ENCODE measurements at regions not wholly inside any gene's neighbourhood (a gene's known extent, or its start where the extent isn't known, plus 50 kb on each side); places are given as distances from the start of the nearest gene placed in this dataset.
"Not testable (repeated sequence)": the region's sequence is repeated elsewhere in the genome, so short reads cannot be mapped to it uniquely, and the experiment has no call there.

DNA sequence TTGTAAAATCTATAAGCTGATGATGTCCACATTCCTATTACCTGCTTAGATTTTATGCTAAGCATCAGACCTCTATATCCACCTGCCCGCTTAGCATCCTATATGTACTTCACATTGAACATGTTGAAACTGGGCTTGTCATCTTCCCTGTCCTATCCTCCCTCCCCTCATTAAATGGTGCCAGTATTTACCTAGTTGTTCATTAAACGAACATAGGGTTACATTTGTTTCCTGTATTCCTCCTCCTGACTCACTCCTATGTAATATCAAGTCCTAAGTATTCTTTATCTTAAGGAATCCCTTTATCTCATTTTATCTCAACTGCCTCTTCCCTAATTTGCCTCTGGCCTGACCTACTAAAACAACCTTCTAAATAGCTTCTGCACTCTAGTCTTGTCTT lies 177.8 kb upstream of the MEF2C start:
- H3K4me3 ChIP-seq (ENCODE audit: low read depth, poor library complexity, severe bottlenecking) = no peak overlapping the region
- DNase-seq (ENCODE audit: low spot score in 2 of 2) = no peak
- 75 to 83% methylated on average over 2 of the region's 2 CpGs for WGBS, 2 donors
- TF ChIP-seq POLR2A (IDR thresholded peaks at IDR 0.05) = no peak
- TF ChIP-seq, protein P1, sequence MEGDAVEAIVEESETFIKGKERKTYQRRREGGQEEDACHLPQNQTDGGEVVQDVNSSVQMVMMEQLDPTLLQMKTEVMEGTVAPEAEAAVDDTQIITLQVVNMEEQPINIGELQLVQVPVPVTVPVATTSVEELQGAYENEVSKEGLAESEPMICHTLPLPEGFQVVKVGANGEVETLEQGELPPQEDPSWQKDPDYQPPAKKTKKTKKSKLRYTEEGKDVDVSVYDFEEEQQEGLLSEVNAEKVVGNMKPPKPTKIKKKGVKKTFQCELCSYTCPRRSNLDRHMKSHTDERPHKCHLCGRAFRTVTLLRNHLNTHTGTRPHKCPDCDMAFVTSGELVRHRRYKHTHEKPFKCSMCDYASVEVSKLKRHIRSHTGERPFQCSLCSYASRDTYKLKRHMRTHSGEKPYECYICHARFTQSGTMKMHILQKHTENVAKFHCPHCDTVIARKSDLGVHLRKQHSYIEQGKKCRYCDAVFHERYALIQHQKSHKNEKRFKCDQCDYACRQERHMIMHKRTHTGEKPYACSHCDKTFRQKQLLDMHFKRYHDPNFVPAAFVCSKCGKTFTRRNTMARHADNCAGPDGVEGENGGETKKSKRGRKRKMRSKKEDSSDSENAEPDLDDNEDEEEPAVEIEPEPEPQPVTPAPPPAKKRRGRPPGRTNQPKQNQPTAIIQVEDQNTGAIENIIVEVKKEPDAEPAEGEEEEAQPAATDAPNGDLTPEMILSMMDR (IDR thresholded peaks at IDR 0.05) = no peak
- intact Hi-C loops (cut with DNase I; ENCODE audit: low total_unique reads) = no loop called here

DNA sequence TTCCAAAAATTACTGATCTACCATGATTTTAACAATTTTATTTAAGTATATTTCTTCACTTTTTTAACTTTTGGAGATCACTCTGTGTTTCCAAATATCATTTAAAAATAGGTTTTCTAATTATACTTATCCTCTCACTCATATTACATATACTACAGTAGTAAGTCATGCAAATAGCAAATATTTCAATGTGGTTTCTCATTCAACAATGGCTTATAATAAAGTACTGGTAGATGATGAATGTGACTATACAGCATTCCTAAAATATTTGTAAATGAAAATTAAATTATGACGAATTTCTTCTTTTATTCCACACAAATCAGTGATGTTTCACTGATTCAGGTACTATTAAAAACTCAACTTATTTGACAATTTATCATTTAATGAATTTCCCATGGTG lies 176.3 kb upstream of the MEF2C start:
- intact Hi-C loops (cut with DNase I; ENCODE audit: low total_unique reads) = no loop called here
- H3K4me3 ChIP-seq (ENCODE audit: low read depth, poor library complexity, severe bottlenecking) = no peak overlapping the region
- no peak for DNase-seq (ENCODE audit: low spot score in 2 of 2)
- TF ChIP-seq, protein P1 (IDR thresholded peaks at IDR 0.05) = no peak
- WGBS, 2 donors = 68 to 74% methylated on average over 1 of the region's 1 CpG

DNA sequence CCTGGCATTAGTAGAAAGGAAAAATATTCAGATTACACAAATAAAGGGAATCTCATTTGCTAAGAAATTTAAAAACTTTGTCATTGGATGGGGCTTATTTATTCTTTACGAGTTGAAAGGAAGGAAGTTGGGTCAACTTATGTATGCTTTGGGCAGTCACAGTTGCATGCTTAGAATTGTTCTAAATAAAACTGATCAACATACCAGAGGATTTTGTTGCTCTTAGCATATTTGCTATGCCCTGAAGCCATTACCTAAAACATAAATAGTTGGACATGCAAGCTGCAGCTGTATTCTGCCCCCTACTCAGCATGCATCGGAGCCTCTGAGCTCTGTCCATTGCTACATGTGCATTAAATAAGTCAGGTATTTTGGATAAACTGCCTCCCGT lies 172.7 kb upstream of the MEF2C start:
- intact Hi-C loops (cut with DNase I; ENCODE audit: low total_unique reads) = no loop called here
- H3K4me3 ChIP-seq (ENCODE audit: low read depth, poor library complexity, severe bottlenecking) = no peak overlapping the region
- 79 to 80% methylated on average over 3 of the region's 3 CpGs for WGBS, 2 donors
- TF ChIP-seq, protein P1 (IDR thresholded peaks at IDR 0.05) = no peak
- TF ChIP-seq POLR2A (IDR thresholded peaks at IDR 0.05) = no peak
- DNase-seq (ENCODE audit: low spot score in 2 of 2) = no peak

DNA sequence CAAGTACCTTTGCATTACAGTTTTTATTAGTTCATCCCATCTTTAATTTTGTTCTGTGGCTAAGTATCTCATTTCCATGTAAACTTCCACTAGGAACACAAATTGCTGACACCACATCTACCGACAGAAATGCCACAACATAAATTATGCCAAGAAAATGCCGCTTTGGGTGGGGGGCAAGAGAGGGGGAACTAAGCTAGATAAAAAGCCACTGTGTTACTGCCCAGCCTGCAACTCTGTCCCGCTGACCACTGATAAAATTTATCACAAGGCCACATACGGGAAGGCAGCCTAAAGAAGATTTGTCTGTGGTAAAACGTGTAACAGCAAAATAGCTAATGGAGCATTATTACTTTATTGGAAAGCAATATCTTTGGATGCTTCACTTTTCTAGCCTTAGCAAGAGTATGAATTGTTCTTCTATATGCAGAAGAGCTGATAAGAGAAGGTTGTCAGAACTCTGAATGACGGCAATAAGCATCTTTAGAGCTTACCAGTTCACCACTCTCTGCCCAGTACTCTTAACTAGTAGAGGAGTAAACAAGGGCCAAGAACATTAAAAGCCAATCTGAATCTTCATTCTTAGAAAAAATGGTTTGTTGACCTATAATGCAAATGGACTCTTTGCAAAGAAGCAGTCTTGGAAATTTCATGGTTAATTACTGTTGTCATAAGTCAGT lies 172.2 kb upstream of the MEF2C start:
- intact Hi-C loops (cut with DNase I; ENCODE audit: low total_unique reads) = no loop called here
- TF ChIP-seq, protein P1 (IDR thresholded peaks at IDR 0.05) = no peak
- TF ChIP-seq POLR2A (IDR thresholded peaks at IDR 0.05) = no peak
- 86 to 89% methylated on average over 6 of the region's 6 CpGs for WGBS, 2 donors
- no peak overlapping the region for H3K4me3 ChIP-seq (ENCODE audit: low read depth, poor library complexity, severe bottlenecking)
- DNase-seq (ENCODE audit: low spot score in 2 of 2) = no peak

DNA sequence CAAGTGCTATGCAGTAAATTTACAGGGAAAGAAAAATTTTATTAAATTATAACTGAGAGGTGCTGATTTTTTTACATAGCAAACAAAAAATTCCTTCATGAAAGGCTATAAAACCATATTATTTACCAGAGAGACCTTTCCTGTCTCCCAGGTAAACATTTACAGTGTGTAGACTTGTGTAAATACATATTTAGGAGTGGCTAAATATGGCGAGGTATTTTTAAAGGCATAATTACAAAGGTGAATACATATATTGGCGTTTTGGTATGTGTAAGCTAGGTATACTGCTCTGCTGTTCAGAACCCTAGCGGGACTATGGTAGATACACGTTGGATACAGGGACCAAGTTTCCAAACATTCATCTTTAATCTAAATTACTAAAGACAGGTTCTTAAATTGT lies 170.6 kb upstream of the MEF2C start:
- DNase-seq (ENCODE audit: low spot score in 2 of 2) = no peak
- H3K4me3 ChIP-seq (ENCODE audit: low read depth, poor library complexity, severe bottlenecking) = no peak overlapping the region
- 70 to 89% methylated on average over 4 of the region's 4 CpGs for WGBS, 2 donors
- TF ChIP-seq, protein P1 (IDR thresholded peaks at IDR 0.05) = no peak
- TF ChIP-seq POLR2A (IDR thresholded peaks at IDR 0.05) = no peak
- intact Hi-C loops (cut with DNase I; ENCODE audit: low total_unique reads) = no loop called here

DNA sequence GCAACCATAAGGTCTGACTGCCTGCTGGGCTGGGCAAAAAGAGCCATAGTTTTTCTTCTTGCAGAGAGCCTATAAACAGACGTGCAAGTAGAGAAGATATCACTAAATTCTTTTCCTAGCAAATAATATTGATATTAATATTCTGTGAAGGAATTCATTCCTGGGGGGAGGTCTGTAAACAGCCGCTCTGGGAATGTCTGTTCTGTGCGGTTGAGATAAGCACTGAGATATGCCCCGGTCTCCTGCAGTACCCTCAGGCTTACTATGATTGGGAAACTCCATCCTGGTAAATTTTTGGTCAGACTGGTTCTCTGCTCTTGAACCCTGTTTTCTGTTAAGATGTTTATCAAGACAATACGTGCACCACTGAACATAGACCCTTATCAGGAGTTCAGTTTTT lies 167.1 kb upstream of the MEF2C start:
- 92 to 96% methylated on average over 5 of the region's 5 CpGs for WGBS, 2 donors
- DNase-seq (ENCODE audit: low spot score in 2 of 2); intact Hi-C loops (cut with DNase I; ENCODE audit: low total_unique reads); H3K4me3 ChIP-seq (ENCODE audit: low read depth, poor library complexity, severe bottlenecking): not testable (repeated sequence)
